ENCODE measurements at regions not wholly inside any gene's neighbourhood (a gene's known extent, or its start where the extent isn't known, plus 50 kb on each side); places are given as distances from the start of the nearest gene placed in this dataset.
A peak's percentile ranks its signal among the peaks of the same experiment; 100 is the strongest.

- peak in 3 of 4 donors; percentile 65 to 71 (median 66) for DNase-seq (ENCODE audit: low read depth in 4 of 4, low spot score in 2 of 4)
Measured at GRCh38 chr11:95556342-95557163, 233.0 kb downstream of the FAM76B start.

GRCh38 chr11:95556011-95556341, 233.6 kb downstream of the FAM76B start:
- DNase-seq (ENCODE audit: low read depth in 4 of 4, low spot score in 2 of 4) = no peak

- DNase-seq (ENCODE audit: low read depth in 4 of 4, low spot score in 2 of 4) = no peak
Measured at GRCh38 chr11:95554911-95555310, 234.7 kb downstream of the FAM76B start.

- DNase-seq (ENCODE audit: low read depth in 4 of 4, low spot score in 2 of 4) = no peak
Measured at GRCh38 chr11:95549301-95549700, 240.3 kb downstream of the FAM76B start.

GRCh38 chr11:95548416-95548815, 241.2 kb downstream of the FAM76B start:
- DNase-seq (ENCODE audit: low read depth in 4 of 4, low spot score in 2 of 4) = no peak

GRCh38 chr11:95547976-95548375, 241.6 kb downstream of the FAM76B start:
- no peak for DNase-seq (ENCODE audit: low read depth in 4 of 4, low spot score in 2 of 4)

GRCh38 chr11:95547186-95547585, 242.4 kb downstream of the FAM76B start:
- no peak for DNase-seq (ENCODE audit: low read depth in 4 of 4, low spot score in 2 of 4)

GRCh38 chr11:95545116-95545875, 244.3 kb downstream of the FAM76B start:
- no peak for DNase-seq (ENCODE audit: low read depth in 4 of 4, low spot score in 2 of 4)

GRCh38 chr11:95544095-95544856, 245.3 kb downstream of the FAM76B start:
- no peak for DNase-seq (ENCODE audit: low read depth in 4 of 4, low spot score in 2 of 4)

- DNase-seq (ENCODE audit: low read depth in 4 of 4, low spot score in 2 of 4) = no peak
Measured at GRCh38 chr11:95542868-95543551, 246.6 kb downstream of the FAM76B start.

GRCh38 chr11:95541715-95542114, 247.9 kb downstream of the FAM76B start:
- no peak for DNase-seq (ENCODE audit: low read depth in 4 of 4, low spot score in 2 of 4)

GRCh38 chr11:95536047-95536690, 253.4 kb downstream of the FAM76B start:
- DNase-seq (ENCODE audit: low read depth in 4 of 4, low spot score in 2 of 4) = no peak

GRCh38 chr11:95534809-95535208, 254.8 kb downstream of the FAM76B start:
- no peak for DNase-seq (ENCODE audit: low read depth in 4 of 4, low spot score in 2 of 4)

- DNase-seq (ENCODE audit: low read depth in 4 of 4, low spot score in 2 of 4) = no peak
Measured at GRCh38 chr11:95534226-95534625, 255.4 kb downstream of the FAM76B start.

GRCh38 chr11:95531116-95531515, 258.5 kb downstream of the FAM76B start:
- DNase-seq (ENCODE audit: low read depth in 4 of 4, low spot score in 2 of 4) = no peak

GRCh38 chr11:95524314-95525036, 265.1 kb downstream of the FAM76B start:
- DNase-seq (ENCODE audit: low read depth in 4 of 4, low spot score in 2 of 4) = no peak

- DNase-seq (ENCODE audit: low read depth in 4 of 4, low spot score in 2 of 4) = no peak
Measured at GRCh38 chr11:95522874-95523273, 266.7 kb downstream of the FAM76B start.

GRCh38 chr11:95521862-95522261, 267.7 kb downstream of the FAM76B start:
- no peak for DNase-seq (ENCODE audit: low read depth in 4 of 4, low spot score in 2 of 4)

- DNase-seq (ENCODE audit: low read depth in 4 of 4, low spot score in 2 of 4) = no peak
Measured at GRCh38 chr11:95521133-95521542, 268.4 kb downstream of the FAM76B start.

Data from left renal cortex interstitium (tissue), 4 donors.